HG02763 (cell line): ENCODE measurements at regions not wholly inside any gene's neighbourhood (a gene's known extent, or its start where the extent isn't known, plus 50 kb on each side); places are given as distances from the start of the nearest gene placed in this dataset.
A peak's percentile ranks its signal among the peaks of the same experiment; 100 is the strongest.

Source experiments
- ATAC-seq: cut with Tn5 transposase; IDR thresholded peaks from one replicate; pipeline ENCODE4 v1.9.1; 2021; ENCODE audit warnings: mild to moderate bottlenecking, moderate library complexity; ENCODE audit not compliant: unreplicated experiment

- ATAC-seq = no peak
Measured at GRCh38 chr4:185921583-185922555, 109.9 kb upstream of the SORBS2 start.

GRCh38 chr4:185924458-185925044 is 112.6 kb upstream of the SORBS2 start:
- ATAC-seq = no peak

- no peak for ATAC-seq
Measured at GRCh38 chr4:185925910-185926360, 113.9 kb upstream of the SORBS2 start.

- ATAC-seq = no peak
Measured at GRCh38 chr4:185931375-185931774, 119.4 kb upstream of the SORBS2 start.

GRCh38 chr4:185931986-185932385 is 120.0 kb upstream of the SORBS2 start:
- ATAC-seq = no peak

- no peak for ATAC-seq
Measured at GRCh38 chr4:185932491-185932890, 120.5 kb upstream of the SORBS2 start.

- ATAC-seq = no peak
Measured at GRCh38 chr4:185933078-185933581, 121.1 kb upstream of the SORBS2 start.

GRCh38 chr4:185936650-185937376 is 124.8 kb upstream of the SORBS2 start:
- ATAC-seq = no peak

GRCh38 chr4:185938654-185939053 is 126.7 kb upstream of the SORBS2 start:
- no peak for ATAC-seq

GRCh38 chr4:185941461-185941860 is 127.5 kb upstream of the TLR3 start:
- no peak for ATAC-seq

GRCh38 chr4:185945252-185945651 is 123.7 kb upstream of the TLR3 start:
- ATAC-seq = no peak

GRCh38 chr4:185945906-185946305 is 123.0 kb upstream of the TLR3 start:
- no peak for ATAC-seq

GRCh38 chr4:185950891-185951290 is 118.1 kb upstream of the TLR3 start:
- no peak for ATAC-seq

- ATAC-seq = no peak
Measured at GRCh38 chr4:185955151-185955770, 113.7 kb upstream of the TLR3 start.

- ATAC-seq = no peak
Measured at GRCh38 chr4:185955826-185956543, 113.0 kb upstream of the TLR3 start.

GRCh38 chr4:185956544-185956940 is 112.4 kb upstream of the TLR3 start:
- no peak for ATAC-seq

GRCh38 chr4:185958094-185958747 is 110.7 kb upstream of the TLR3 start:
- no peak for ATAC-seq

- ATAC-seq = peak; percentile 61
Measured at GRCh38 chr4:185965426-185966384, 103.3 kb upstream of the TLR3 start.

GRCh38 chr4:185966549-185966948 is 102.4 kb upstream of the TLR3 start:
- ATAC-seq = no peak
